ENCODE measurements at regions not wholly inside any gene's neighbourhood (a gene's known extent, or its start where the extent isn't known, plus 50 kb on each side); places are given as distances from the start of the nearest gene placed in this dataset.

DNA sequence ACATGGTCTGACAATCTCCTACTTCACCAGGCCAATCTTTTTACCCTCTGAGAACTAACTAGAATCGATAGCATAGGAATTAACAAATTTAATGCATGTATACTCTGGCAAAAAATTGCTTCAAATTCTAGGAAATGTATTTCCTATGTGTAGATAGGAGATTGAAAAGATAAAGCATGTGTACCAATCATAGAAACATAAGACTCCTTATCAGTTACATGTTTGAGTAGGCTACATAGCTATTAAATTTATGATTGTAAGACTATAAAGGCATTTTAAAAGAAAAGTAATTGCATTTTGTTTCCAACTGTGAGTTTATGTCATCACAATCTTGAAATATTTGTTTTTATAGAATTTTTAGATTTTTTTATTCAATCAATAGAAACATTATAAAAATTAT is 196.6 kb upstream of the HEY2 start (continued):
- TF ChIP-seq, protein P1, sequence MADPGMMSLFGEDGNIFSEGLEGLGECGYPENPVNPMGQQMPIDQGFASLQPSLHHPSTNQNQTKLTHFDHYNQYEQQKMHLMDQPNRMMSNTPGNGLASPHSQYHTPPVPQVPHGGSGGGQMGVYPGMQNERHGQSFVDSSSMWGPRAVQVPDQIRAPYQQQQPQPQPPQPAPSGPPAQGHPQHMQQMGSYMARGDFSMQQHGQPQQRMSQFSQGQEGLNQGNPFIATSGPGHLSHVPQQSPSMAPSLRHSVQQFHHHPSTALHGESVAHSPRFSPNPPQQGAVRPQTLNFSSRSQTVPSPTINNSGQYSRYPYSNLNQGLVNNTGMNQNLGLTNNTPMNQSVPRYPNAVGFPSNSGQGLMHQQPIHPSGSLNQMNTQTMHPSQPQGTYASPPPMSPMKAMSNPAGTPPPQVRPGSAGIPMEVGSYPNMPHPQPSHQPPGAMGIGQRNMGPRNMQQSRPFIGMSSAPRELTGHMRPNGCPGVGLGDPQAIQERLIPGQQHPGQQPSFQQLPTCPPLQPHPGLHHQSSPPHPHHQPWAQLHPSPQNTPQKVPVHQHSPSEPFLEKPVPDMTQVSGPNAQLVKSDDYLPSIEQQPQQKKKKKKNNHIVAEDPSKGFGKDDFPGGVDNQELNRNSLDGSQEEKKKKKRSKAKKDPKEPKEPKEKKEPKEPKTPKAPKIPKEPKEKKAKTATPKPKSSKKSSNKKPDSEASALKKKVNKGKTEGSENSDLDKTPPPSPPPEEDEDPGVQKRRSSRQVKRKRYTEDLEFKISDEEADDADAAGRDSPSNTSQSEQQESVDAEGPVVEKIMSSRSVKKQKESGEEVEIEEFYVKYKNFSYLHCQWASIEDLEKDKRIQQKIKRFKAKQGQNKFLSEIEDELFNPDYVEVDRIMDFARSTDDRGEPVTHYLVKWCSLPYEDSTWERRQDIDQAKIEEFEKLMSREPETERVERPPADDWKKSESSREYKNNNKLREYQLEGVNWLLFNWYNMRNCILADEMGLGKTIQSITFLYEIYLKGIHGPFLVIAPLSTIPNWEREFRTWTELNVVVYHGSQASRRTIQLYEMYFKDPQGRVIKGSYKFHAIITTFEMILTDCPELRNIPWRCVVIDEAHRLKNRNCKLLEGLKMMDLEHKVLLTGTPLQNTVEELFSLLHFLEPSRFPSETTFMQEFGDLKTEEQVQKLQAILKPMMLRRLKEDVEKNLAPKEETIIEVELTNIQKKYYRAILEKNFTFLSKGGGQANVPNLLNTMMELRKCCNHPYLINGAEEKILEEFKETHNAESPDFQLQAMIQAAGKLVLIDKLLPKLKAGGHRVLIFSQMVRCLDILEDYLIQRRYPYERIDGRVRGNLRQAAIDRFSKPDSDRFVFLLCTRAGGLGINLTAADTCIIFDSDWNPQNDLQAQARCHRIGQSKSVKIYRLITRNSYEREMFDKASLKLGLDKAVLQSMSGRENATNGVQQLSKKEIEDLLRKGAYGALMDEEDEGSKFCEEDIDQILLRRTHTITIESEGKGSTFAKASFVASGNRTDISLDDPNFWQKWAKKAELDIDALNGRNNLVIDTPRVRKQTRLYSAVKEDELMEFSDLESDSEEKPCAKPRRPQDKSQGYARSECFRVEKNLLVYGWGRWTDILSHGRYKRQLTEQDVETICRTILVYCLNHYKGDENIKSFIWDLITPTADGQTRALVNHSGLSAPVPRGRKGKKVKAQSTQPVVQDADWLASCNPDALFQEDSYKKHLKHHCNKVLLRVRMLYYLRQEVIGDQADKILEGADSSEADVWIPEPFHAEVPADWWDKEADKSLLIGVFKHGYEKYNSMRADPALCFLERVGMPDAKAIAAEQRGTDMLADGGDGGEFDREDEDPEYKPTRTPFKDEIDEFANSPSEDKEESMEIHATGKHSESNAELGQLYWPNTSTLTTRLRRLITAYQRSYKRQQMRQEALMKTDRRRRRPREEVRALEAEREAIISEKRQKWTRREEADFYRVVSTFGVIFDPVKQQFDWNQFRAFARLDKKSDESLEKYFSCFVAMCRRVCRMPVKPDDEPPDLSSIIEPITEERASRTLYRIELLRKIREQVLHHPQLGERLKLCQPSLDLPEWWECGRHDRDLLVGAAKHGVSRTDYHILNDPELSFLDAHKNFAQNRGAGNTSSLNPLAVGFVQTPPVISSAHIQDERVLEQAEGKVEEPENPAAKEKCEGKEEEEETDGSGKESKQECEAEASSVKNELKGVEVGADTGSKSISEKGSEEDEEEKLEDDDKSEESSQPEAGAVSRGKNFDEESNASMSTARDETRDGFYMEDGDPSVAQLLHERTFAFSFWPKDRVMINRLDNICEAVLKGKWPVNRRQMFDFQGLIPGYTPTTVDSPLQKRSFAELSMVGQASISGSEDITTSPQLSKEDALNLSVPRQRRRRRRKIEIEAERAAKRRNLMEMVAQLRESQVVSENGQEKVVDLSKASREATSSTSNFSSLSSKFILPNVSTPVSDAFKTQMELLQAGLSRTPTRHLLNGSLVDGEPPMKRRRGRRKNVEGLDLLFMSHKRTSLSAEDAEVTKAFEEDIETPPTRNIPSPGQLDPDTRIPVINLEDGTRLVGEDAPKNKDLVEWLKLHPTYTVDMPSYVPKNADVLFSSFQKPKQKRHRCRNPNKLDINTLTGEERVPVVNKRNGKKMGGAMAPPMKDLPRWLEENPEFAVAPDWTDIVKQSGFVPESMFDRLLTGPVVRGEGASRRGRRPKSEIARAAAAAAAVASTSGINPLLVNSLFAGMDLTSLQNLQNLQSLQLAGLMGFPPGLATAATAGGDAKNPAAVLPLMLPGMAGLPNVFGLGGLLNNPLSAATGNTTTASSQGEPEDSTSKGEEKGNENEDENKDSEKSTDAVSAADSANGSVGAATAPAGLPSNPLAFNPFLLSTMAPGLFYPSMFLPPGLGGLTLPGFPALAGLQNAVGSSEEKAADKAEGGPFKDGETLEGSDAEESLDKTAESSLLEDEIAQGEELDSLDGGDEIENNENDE (IDR thresholded peaks at IDR 0.05; ENCODE audit: insufficient replicate concordance, low read length), result no peak
- TF ChIP-seq HDAC2 (IDR thresholded peaks at IDR 0.05; ENCODE audit: borderline replicate concordance in 1 of 2, low read depth in 2 of 2, low read length in 2 of 2) (no peak), POLR2A (IDR thresholded peaks at IDR 0.05; ENCODE audit: control extremely low read depth in 1 of 2, low read depth in 2 of 2, low read length in 2 of 2) (no peak)

Measured in H1 (cell line).